HCT116 (cell line): ENCODE measurements at regions not wholly inside any gene's neighbourhood (a gene's known extent, or its start where the extent isn't known, plus 50 kb on each side); places are given as distances from the start of the nearest gene placed in this dataset.

Experiments
- ATAC-seq: fragments of 200-7000 bp; cut with Tn5 transposase; 2 replicates; pipeline ENCODE4 v1.9.1; 2020; ENCODE audit warnings: mild to moderate bottlenecking, moderate library complexity
- BruUV-seq: library from RNA; stranded (reverse); fragments of 400-500 nt; replicated peaks from 2 replicates; lab custom pipeline; 2021; lab: Mats Ljungman, UMichigan
- CTCF ChIA-PET: fragments of 300-600 bp; sonication (Branson Sonifier 250); formaldehyde crosslinking; loops from one replicate; lab custom pipeline; 2021; ENCODE audit warnings: antibody characterized with exemption; lab: Charles Lee
- POLR2A ChIA-PET: fragments of 300-600, 350-600 bp; sonication (Branson Sonifier 250); formaldehyde crosslinking; loops from one replicate; lab custom pipeline; 2021; ENCODE audit warnings: antibody characterized with exemption; lab: Charles Lee
- RAD21 ChIA-PET, 2 experiments: fragments of 300-600 bp; sonication (Branson Sonifier 250); formaldehyde crosslinking; loops; one replicate each; lab custom pipeline; 2023; ENCODE audit warnings: low total read pairs in 2 of 2; ENCODE audit not compliant: uncharacterized antibody in 2 of 2, unreplicated experiment in 2 of 2, low non-redundant PET in 1 of 2; lab: Charles Lee
- DNase-seq: peaks from one replicate; pipeline ENCODE4 v3.0.0-alpha.2; 2010; ENCODE audit warnings: low read depth, low spot score
- H2AFZ ChIP-seq: fragments of 200-600 bp; shearing (Covaris generic), sonication (generic); 2 replicates; pipeline ENCODE4 v1.6.1; 2017; ENCODE audit warnings: low read depth, mixed run types, mixed read lengths, antibody characterized with exemption, low read length; ENCODE audit not compliant: poor library complexity, severe bottlenecking
- H3K27ac ChIP-seq: 2 replicates; pipeline ENCODE4 v1.5.1; 2012; ENCODE audit warnings: low read depth, low read length
- H3K27me3 ChIP-seq: fragments of 200-600 bp; sonication (generic); 2 replicates; pipeline ENCODE4 v1.6.1; 2016; ENCODE audit warnings: mixed run types, low read length, mixed read lengths; ENCODE audit not compliant: insufficient read depth
- H3K36me3 ChIP-seq, 2 experiments: fragments of 200-500 bp in 1 of 2; fragments of 200-600 bp in 1 of 2; sonication (Bioruptor generic) in 1 of 2; sonication (generic) in 1 of 2; 2 replicates each; pipeline versions ENCODE4 v1.5.1 to v1.6.1; 2014 to 2016; ENCODE audit warnings: low read length in 2 of 2, inconsistent platforms in 1 of 2, mixed read lengths in 1 of 2, mixed run types in 1 of 2; ENCODE audit not compliant: insufficient read depth in 2 of 2, control insufficient read depth in 1 of 2
- H3K4me1 ChIP-seq, 2 experiments: fragments of 200-600 bp in 1 of 2; sonication (generic) in 1 of 2; 2 replicates each; pipeline versions ENCODE4 v1.5.1 to v1.6.1; 2012 to 2017; ENCODE audit warnings: low read length in 2 of 2, inconsistent platforms in 1 of 2, mild to moderate bottlenecking in 1 of 2, mixed read lengths in 1 of 2, mixed run types in 1 of 2, moderate library complexity in 1 of 2; ENCODE audit not compliant: insufficient read depth in 2 of 2, control insufficient read depth in 1 of 2
- H3K4me2 ChIP-seq: fragments of 200-600 bp; sonication (generic); 2 replicates; pipeline ENCODE4 v1.6.1; 2017; ENCODE audit warnings: mixed run types, low read length, mixed read lengths
- H3K4me3 ChIP-seq, 2 experiments: fragments of 200-600 bp in 1 of 2; sonication (generic) in 1 of 2; replicated peaks in 1 of 2; 2 replicates each; pipeline ENCODE4 v1.5.1; 2011 to 2016; ENCODE audit warnings: low read length in 2 of 2, control low read depth in 1 of 2, low read depth in 1 of 2, mild to moderate bottlenecking in 1 of 2, mixed read lengths in 1 of 2, mixed run types in 1 of 2
- H3K79me2 ChIP-seq: fragments of 200-600 bp; sonication (generic); 2 replicates; pipeline ENCODE4 v1.6.1; 2017; ENCODE audit warnings: mild to moderate bottlenecking, mixed run types, low read length, moderate library complexity, mixed read lengths; ENCODE audit not compliant: insufficient read depth
- H3K9ac ChIP-seq: fragments of 200-600 bp; sonication (generic); 2 replicates; pipeline ENCODE4 v1.6.1; 2016; ENCODE audit warnings: low read length, mixed read lengths
- H3K9me2 ChIP-seq: fragments of 200-600 bp; sonication (generic), shearing (Covaris generic); 2 replicates; pipeline ENCODE4 v1.6.1; 2017; ENCODE audit warnings: mixed run types, mild to moderate bottlenecking, moderate library complexity; ENCODE audit not compliant: insufficient read depth
- H3K9me3 ChIP-seq, 2 experiments: fragments of 200-500 bp in 1 of 2; fragments of 200-600 bp in 1 of 2; sonication (Bioruptor generic) in 1 of 2; sonication (generic) in 1 of 2; 2 replicates each; pipeline ENCODE4 v1.6.1; 2014 to 2017; ENCODE audit warnings: low read length in 2 of 2, mixed read lengths in 2 of 2, inconsistent platforms in 1 of 2, low read depth in 1 of 2, mild to moderate bottlenecking in 1 of 2, mixed run types in 1 of 2, moderate library complexity in 1 of 2; ENCODE audit not compliant: control insufficient read depth in 1 of 2, insufficient read depth in 1 of 2
- H4K20me1 ChIP-seq: fragments of 200-600 bp; sonication (generic), shearing (Covaris generic); 2 replicates; pipeline ENCODE4 v1.6.1; 2017; ENCODE audit warnings: mixed run types, mild to moderate bottlenecking, moderate library complexity; ENCODE audit not compliant: insufficient read depth
- CTCF ChIP-seq, 3 experiments: fragments of 200-600 bp in 1 of 3; sonication (generic) in 1 of 3; IDR thresholded peaks in 2 of 3; conservative IDR thresholded peaks in 1 of 3; 2 replicates each; pipeline ENCODE4 v1.5.1; 2012 to 2017; ENCODE audit warnings: low read depth in 2 of 3, low read length in 2 of 3, antibody characterized with exemption in 1 of 3, borderline replicate concordance in 1 of 3, control low read depth in 1 of 3, mild to moderate bottlenecking in 1 of 3, mixed read lengths in 1 of 3, mixed run types in 1 of 3, moderate library complexity in 1 of 3; ENCODE audit not compliant: insufficient read depth in 1 of 3
- EGR1 ChIP-seq: IDR thresholded peaks from 2 replicates; pipeline ENCODE4 v1.6.1; 2012; ENCODE audit warnings: low read depth
- EZH2 ChIP-seq: fragments of 200-600 bp; sonication (generic); IDR thresholded peaks from 2 replicates; pipeline ENCODE4 v1.6.1; 2017; ENCODE audit warnings: antibody characterized with exemption, mixed run types
- EZH2phosphoT487 ChIP-seq: fragments of 200-600 bp; IDR thresholded peaks from 2 replicates; pipeline ENCODE4 v1.6.1; 2018; ENCODE audit warnings: antibody characterized with exemption, borderline replicate concordance
- SIN3A ChIP-seq: IDR thresholded peaks from 2 replicates; pipeline ENCODE4 v1.6.1; 2012; ENCODE audit warnings: low read depth
- SRF ChIP-seq: IDR thresholded peaks from 2 replicates; pipeline ENCODE4 v1.6.1; 2012; ENCODE audit warnings: low read depth
- ZBTB33 ChIP-seq: IDR thresholded peaks from 2 replicates; pipeline ENCODE4 v1.6.1; 2011; ENCODE audit warnings: mild to moderate bottlenecking, low read length, moderate library complexity; ENCODE audit not compliant: insufficient replicate concordance; ENCODE audit errors: extremely low read depth
- ZFX ChIP-seq: fragments of 450-650 bp; IDR thresholded peaks from 2 replicates; pipeline ENCODE4 v1.6.1; 2017
- ZNF274 ChIP-seq: fragments of 200-500 bp; sonication (Bioruptor generic); IDR thresholded peaks from 2 replicates; pipeline ENCODE4 v1.6.1; 2014; ENCODE audit warnings: mild to moderate bottlenecking, low read depth, low read length, inconsistent platforms
- intact Hi-C: fragments of 100-400 bp; cut with micrococcal nuclease; formaldehyde crosslinking; loops from 2 replicates; pipeline ENCODE4 v1.10.0; 2022

DNA sequence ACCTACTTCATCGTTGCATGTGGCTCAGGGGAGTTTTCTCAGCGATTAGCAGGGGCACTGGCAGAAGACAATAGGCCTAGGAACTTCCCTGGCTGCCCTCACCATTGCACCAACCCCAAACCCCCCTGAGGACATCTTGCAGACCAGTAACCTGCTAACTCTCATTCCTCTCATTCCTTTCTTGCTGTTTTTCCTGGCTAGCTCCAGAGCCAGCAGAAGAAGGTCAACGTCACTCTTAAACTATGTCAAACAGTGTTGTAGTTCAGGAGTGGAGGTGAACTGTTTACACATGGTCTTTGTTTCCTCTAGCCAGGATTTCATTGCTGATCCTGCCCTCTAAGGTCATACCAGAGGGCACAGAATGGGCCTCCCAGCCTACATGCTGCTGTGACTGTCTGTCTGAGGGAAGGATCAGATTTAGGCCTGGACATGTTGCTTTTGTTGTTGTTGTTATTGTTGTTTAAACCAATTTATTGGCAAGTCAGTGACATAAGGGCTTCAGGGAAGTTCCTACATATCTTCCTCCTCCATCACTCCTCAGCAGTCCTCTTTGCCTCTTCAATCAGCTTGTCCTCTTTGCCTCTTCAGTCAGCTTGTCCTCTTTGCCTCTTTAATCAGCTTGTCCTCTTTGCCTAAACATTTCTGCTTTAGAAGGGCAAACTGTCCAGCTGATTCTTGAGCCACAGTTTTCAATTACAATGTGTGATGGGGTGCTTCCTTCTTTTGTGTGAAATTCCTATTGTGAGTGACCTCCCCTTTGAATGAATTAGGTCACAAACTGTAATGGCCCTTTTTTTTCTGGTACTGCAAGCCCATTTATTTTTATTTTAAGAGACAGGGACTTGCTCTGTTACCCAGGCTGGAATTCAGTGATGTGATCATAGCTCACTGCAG lies 471.9 kb upstream of the TNP1 start:
- peaks cover 13% of the 10 kb centered on the region; the same call in 1 of the 2 replicates for H3K27me3 ChIP-seq
- no peaks in the 10 kb centered on the region for H3K79me2 ChIP-seq
- no peak overlapping the region for H3K4me2 ChIP-seq
- H2AFZ ChIP-seq = no peak overlapping the region
- H3K9me3 ChIP-seq = no peaks in the 10 kb centered on the region
- no peak for ATAC-seq
- H3K9ac ChIP-seq = no peak overlapping the region
- H3K4me1 ChIP-seq = no peaks in the 10 kb centered on the region
- H3K27ac ChIP-seq = no peak overlapping the region
- no peaks in the 10 kb centered on the region for H4K20me1 ChIP-seq
- ChIA-PET RAD21 (no interaction called here), CTCF (no interaction called here), POLR2A (no interaction called here)
- H3K4me3 ChIP-seq = no peak overlapping the region
- BruUV-seq = no TSS peak
- H3K36me3 ChIP-seq = no peaks in the 10 kb centered on the region
- TF ChIP-seq CTCF (IDR thresholded peaks at IDR 0.05 in 2 of 3, conservative IDR thresholded peaks at IDR 0.05 in 1 of 3; ENCODE audit: borderline replicate concordance in 1 of 3, insufficient read depth in 1 of 3, low read depth in 2 of 3, low read length in 2 of 3) (no peak), EGR1 (no peak), ZNF274 (no peak), EZH2 (no peak), SRF (no peak), ZBTB33 (no peak), SIN3A (no peak), EZH2phosphoT487 (no peak), ZFX (no peak)
- intact Hi-C loops = no loop called here
- no peak for DNase-seq
- no peaks in the 10 kb centered on the region for H3K9me2 ChIP-seq
